Naive thymus-derived CD4-positive, alpha-beta T cell (primary cell): ENCODE measurements at regions not wholly inside any gene's neighbourhood (a gene's known extent, or its start where the extent isn't known, plus 50 kb on each side); places are given as distances from the start of the nearest gene placed in this dataset.

Experiments used
- ATAC-seq: fragments of 150-1000 bp; cut with Tn5 transposase; 2 replicates; pipeline ENCODE4 v1.10.0; 2021; ENCODE audit warnings: mild to moderate bottlenecking, moderate library complexity
- CTCF ChIA-PET: fragments of 350-600 bp; sonication (Branson Sonifier 250); formaldehyde crosslinking; loops from one replicate; lab custom pipeline; 2021; ENCODE audit warnings: antibody characterized with exemption; lab: Charles Lee
- POLR2A ChIA-PET: fragments of 350-600 bp; sonication (Branson Sonifier 250); formaldehyde crosslinking; loops from one replicate; lab custom pipeline; 2021; ENCODE audit warnings: antibody characterized with exemption, inconsistent platforms; lab: Charles Lee
- DNase-seq, 9 donors: peaks; one replicate each; pipeline versions ENCODE4 v3.0.0 to v3.0.0-alpha.2; 2020 to 2022; ENCODE audit warnings: mixed read lengths in 1 of 9
- H3K27ac ChIP-seq: one replicate; pipeline ENCODE4 v1.7.0; 2013; ENCODE audit warnings: mild to moderate bottlenecking, low read depth, low read length, moderate library complexity
- H3K27me3 ChIP-seq, 2 donors: one replicate each; pipeline ENCODE4 v1.7.0; 2013; ENCODE audit warnings: low read length in 2 of 2, mild to moderate bottlenecking in 2 of 2, moderate library complexity in 2 of 2; ENCODE audit not compliant: control insufficient read depth in 2 of 2, insufficient read depth in 2 of 2
- H3K36me3 ChIP-seq, 3 experiments: 1 replicate in 2 of 3; 2 replicates in 1 of 3; pipeline ENCODE4 v1.7.0; 2013; ENCODE audit warnings: low read length in 3 of 3, mild to moderate bottlenecking in 3 of 3, moderate library complexity in 1 of 3; ENCODE audit not compliant: insufficient read depth in 3 of 3, control insufficient read depth in 2 of 3
- H3K4me1 ChIP-seq, 2 donors: one replicate each; pipeline ENCODE4 v1.7.0; 2013; ENCODE audit warnings: low read length in 2 of 2, mild to moderate bottlenecking in 2 of 2, moderate library complexity in 1 of 2; ENCODE audit not compliant: control insufficient read depth in 2 of 2, insufficient read depth in 2 of 2
- H3K4me3 ChIP-seq: 2 replicates; pipeline ENCODE4 v1.7.0; 2013; ENCODE audit warnings: mild to moderate bottlenecking, low read length
- H3K9me3 ChIP-seq, 3 experiments: 1 replicate in 2 of 3; 2 replicates in 1 of 3; pipeline ENCODE4 v1.7.0; 2013; ENCODE audit warnings: low read length in 3 of 3; ENCODE audit not compliant: control insufficient read depth in 2 of 3
- H3K27ac Mint-ChIP-seq, 9 donors: one replicate each; pipeline ENCODE4 v1.8.0; 2020 to 2022; ENCODE audit warnings: mixed read lengths in 9 of 9, mild to moderate bottlenecking in 8 of 9, moderate library complexity in 5 of 9, inconsistent platforms in 2 of 9
- H3K27me3 Mint-ChIP-seq, 5 donors: one replicate each; pipeline ENCODE4 v1.8.0; 2021 to 2022; ENCODE audit warnings: mixed read lengths in 5 of 5, mild to moderate bottlenecking in 1 of 5
- H3K36me3 Mint-ChIP-seq, 5 donors: one replicate each; pipeline ENCODE4 v1.8.0; 2020 to 2022; ENCODE audit warnings: mixed read lengths in 5 of 5, mild to moderate bottlenecking in 3 of 5, inconsistent platforms in 1 of 5
- H3K4me1 Mint-ChIP-seq, 7 donors: one replicate each; pipeline ENCODE4 v1.8.0; 2020 to 2022; ENCODE audit warnings: mixed read lengths in 7 of 7, mild to moderate bottlenecking in 3 of 7, inconsistent platforms in 1 of 7
- H3K4me3 Mint-ChIP-seq, 10 donors: one replicate each; pipeline ENCODE4 v1.8.0; 2020 to 2022; ENCODE audit warnings: mild to moderate bottlenecking in 10 of 10, mixed read lengths in 10 of 10, moderate library complexity in 6 of 10, inconsistent platforms in 2 of 10
- H3K9me3 Mint-ChIP-seq, 11 donors: one replicate each; pipeline ENCODE4 v1.8.0; 2020 to 2022; ENCODE audit warnings: mixed read lengths in 11 of 11, mild to moderate bottlenecking in 4 of 11, inconsistent platforms in 1 of 11, moderate library complexity in 1 of 11
- intact Hi-C, 2 donors: fragments of 100-400 bp; cut with micrococcal nuclease; formaldehyde crosslinking; loops; one replicate each; pipeline ENCODE4 v1.15.1; 2023

DNA sequence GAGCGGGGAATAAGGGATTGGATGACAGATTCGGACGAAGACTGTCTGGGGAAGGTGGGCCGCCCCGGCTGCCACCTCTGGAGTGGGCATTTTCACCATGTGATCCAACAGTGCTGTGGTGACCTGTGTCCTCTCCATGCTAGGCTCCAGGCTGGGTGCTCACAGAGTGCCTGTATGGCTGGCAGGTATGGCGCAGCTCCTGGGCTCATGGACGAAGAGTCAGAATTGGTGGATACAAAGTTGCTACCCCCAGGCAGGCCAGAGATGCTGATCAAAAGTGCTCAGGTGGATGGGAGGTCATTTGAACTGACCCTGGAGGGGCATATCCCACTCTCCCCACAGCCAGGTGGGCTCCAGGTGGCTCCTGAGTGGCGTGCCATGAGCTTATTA, 111.3 kb upstream of the UQCRFS1 start:
- Histone ChIP-seq H3K36me3 (no peaks in the 10 kb centered on the region), H3K4me3 (no peak overlapping the region), H3K9me3 (peaks cover 0 to 2% (median 0%) of the 10 kb centered on the region in 3 experiments), H3K27me3 (no peaks in the 10 kb centered on the region), H3K4me1 (no peaks in the 10 kb centered on the region), H3K27ac (no peak overlapping the region)
- ChIA-PET POLR2A (no interaction called here), CTCF (no interaction called here)
- ATAC-seq = no peak
- Mint-ChIP-seq H3K27ac (no peak overlapping the region), H3K4me3 (no peak overlapping the region), H3K9me3 (peaks cover 0 to 19% (median 7%) of the 10 kb centered on the region in 11 donors), H3K27me3 (peaks cover 0 to 25% (median 16%) of the 10 kb centered on the region in 5 donors), H3K36me3 (peaks cover 0 to 12% (median 0%) of the 10 kb centered on the region in 5 donors), H3K4me1 (peaks cover 0 to 2% (median 0%) of the 10 kb centered on the region in 7 donors)
- intact Hi-C loops = no loop called here
- no peak for DNase-seq

DNA sequence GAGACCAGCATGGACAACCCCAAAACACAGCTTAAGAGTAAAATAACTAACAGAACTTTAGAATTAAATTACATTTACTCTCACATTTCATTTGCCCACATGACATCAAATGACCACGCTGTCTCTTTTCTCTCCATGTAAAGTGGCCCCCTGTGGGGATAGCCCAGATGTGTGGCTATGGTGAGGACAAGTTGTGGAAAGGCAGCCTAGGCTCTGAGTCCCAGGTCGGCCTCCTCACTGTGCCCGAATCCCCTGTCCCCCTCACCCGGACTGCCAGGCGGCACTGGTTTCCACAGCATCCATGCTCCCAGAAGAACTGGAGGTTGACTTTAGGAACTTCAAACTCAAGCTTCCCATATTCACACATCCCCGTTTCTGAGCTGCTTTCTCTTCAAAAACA, 111.8 kb upstream of the UQCRFS1 start:
- Histone ChIP-seq H3K36me3 (no peaks in the 10 kb centered on the region), H3K4me3 (no peak overlapping the region), H3K4me1 (no peaks in the 10 kb centered on the region), H3K27me3 (no peaks in the 10 kb centered on the region), H3K9me3 (peaks cover 0 to 6% (median 0%) of the 10 kb centered on the region in 3 experiments), H3K27ac (no peak overlapping the region)
- ATAC-seq (no peak), DNase-seq (no peak)
- ChIA-PET POLR2A (no interaction called here), CTCF (no interaction called here)
- peaks cover 0 to 25% (median 12%) of the 10 kb centered on the region in 5 donors for H3K27me3 Mint-ChIP-seq
- H3K9me3 Mint-ChIP-seq = peaks cover 0 to 19% (median 7%) of the 10 kb centered on the region in 11 donors
- H3K4me1 Mint-ChIP-seq = peaks cover 0 to 2% (median 0%) of the 10 kb centered on the region in 7 donors
- H3K4me3 Mint-ChIP-seq = no peak overlapping the region
- intact Hi-C loops = no loop called here
- peaks cover 0 to 12% (median 0%) of the 10 kb centered on the region in 5 donors for H3K36me3 Mint-ChIP-seq
- no peak overlapping the region for H3K27ac Mint-ChIP-seq

- ATAC-seq (no peak), DNase-seq (no peak)
- intact Hi-C loops = no loop called here
- Histone ChIP-seq H3K27me3 (no peaks in the 10 kb centered on the region), H3K9me3 (peaks cover 0 to 8% (median 0%) of the 10 kb centered on the region in 3 experiments), H3K4me1 (no peaks in the 10 kb centered on the region), H3K36me3 (no peaks in the 10 kb centered on the region), H3K4me3 (no peak overlapping the region), H3K27ac (no peak overlapping the region)
- H3K36me3 Mint-ChIP-seq = peaks cover 0 to 12% (median 0%) of the 10 kb centered on the region in 5 donors
- peak overlapping the region in 1 of 10 donors; percentile 34 for H3K4me3 Mint-ChIP-seq
- no peak overlapping the region for H3K27ac Mint-ChIP-seq
- H3K27me3 Mint-ChIP-seq = peaks cover 0 to 25% (median 7%) of the 10 kb centered on the region in 5 donors
- peaks cover 0 to 19% (median 7%) of the 10 kb centered on the region in 11 donors for H3K9me3 Mint-ChIP-seq
- CTCF ChIA-PET = no interaction called here
- POLR2A ChIA-PET = no interaction called here
- peaks cover 0 to 2% (median 0%) of the 10 kb centered on the region in 7 donors for H3K4me1 Mint-ChIP-seq
Measured at GRCh38 chr19:29325241-29325975, 112.5 kb upstream of the UQCRFS1 start.

GRCh38 chr19:29326351-29326750, 113.4 kb upstream of the UQCRFS1 start:
- H3K9me3 ChIP-seq = peaks cover 0 to 8% (median 0%) of the 10 kb centered on the region in 3 experiments
- H3K4me1 ChIP-seq = no peaks in the 10 kb centered on the region
- Mint-ChIP-seq H3K27me3 (peaks cover 0 to 32% (median 10%) of the 10 kb centered on the region in 5 donors), H3K27ac (no peak overlapping the region), H3K36me3 (peaks cover 0 to 17% (median 0%) of the 10 kb centered on the region in 5 donors), H3K9me3 (peaks cover 0 to 26% (median 10%) of the 10 kb centered on the region in 11 donors), H3K4me1 (peaks cover 0 to 2% (median 0%) of the 10 kb centered on the region in 7 donors), H3K4me3 (no peak overlapping the region)
- H3K27ac ChIP-seq = no peak overlapping the region
- intact Hi-C loops = no loop called here
- ChIA-PET CTCF (no interaction called here), POLR2A (no interaction called here)
- ATAC-seq = no peak
- H3K27me3 ChIP-seq = no peaks in the 10 kb centered on the region
- no peaks in the 10 kb centered on the region for H3K36me3 ChIP-seq
- no peak for DNase-seq
- no peak overlapping the region for H3K4me3 ChIP-seq

DNA sequence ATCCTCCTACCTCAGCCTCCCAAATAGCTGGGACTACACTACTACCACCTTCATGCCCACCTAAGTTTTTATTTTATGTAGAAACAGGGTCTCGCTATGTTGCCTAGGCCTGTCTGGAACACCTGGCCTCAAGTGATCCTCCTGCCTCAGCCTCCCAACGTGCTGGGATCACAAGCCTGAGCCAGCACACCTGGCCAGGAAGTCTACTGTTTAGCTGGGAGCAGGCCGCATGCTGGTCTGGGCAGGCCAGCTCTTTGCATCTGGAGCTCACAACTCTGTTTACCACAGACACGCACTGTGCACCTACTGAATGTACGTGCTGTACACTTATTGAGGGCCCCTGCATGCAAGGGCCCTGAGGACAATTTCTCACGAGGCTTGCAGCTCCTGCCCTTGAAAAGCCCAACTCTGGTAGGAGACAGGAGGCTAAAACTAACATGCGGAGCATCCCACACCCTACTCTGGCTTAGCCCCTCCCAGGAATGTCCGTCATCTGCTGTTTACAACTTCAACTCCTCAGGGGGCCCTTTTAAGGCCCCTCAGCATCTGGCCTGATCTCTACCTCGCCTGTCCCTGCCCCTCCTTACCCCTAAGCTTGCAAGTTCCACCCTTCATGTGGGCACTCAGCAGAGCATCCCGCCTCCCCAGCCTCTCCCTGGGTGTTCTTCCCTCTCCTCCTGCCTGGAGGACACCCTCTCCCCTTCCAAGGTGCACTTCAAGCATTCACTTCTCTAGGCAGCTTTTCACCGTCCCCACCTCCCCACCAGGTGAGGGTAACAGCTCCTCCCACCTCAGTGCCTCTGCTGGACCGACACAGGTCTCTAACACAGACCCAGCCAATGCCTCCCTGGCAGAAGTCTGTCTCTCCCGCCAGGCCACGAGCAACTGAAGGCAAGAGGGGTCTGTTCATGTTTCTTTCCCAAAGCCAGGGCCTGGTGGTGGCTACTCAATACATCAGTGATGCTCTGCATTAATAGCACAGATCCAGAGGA, 114.2 kb upstream of the UQCRFS1 start:
- H3K4me3 ChIP-seq = no peak overlapping the region
- intact Hi-C loops = no loop called here
- CTCF ChIA-PET = no interaction called here
- Mint-ChIP-seq H3K9me3 (peaks cover 0 to 26% (median 10%) of the 10 kb centered on the region in 11 donors), H3K4me1 (peaks cover 0 to 2% (median 0%) of the 10 kb centered on the region in 7 donors), H3K27me3 (peaks cover 0 to 30% (median 10%) of the 10 kb centered on the region in 5 donors), H3K36me3 (peaks cover 0 to 17% (median 0%) of the 10 kb centered on the region in 5 donors), H3K4me3 (no peak overlapping the region), H3K27ac (no peak overlapping the region)
- peaks cover 0 to 8% (median 0%) of the 10 kb centered on the region in 3 experiments for H3K9me3 ChIP-seq
- no peaks in the 10 kb centered on the region for H3K36me3 ChIP-seq
- DNase-seq (no peak), ATAC-seq (no peak)
- H3K27me3 ChIP-seq = no peaks in the 10 kb centered on the region
- H3K4me1 ChIP-seq = no peaks in the 10 kb centered on the region
- POLR2A ChIA-PET = no interaction called here
- no peak overlapping the region for H3K27ac ChIP-seq

DNA sequence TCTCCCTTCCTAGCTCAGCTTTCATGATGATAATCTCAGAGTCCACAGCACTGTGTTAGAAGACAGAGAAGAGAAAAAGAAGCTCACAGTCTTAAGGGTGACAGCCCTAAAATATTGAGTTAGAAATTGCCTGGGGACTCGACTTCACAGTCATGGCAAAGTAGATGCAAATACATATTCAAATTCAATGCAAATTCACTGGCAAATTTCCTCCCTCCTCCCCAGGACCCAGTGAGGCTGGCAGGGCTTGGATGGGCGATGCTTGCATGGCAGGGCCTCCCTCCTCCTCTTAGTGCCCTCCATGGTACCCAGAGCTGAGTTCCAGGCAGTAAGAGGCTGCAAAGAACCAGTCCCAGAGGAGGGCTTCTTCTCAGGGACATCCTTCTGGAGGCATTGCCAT, 115.6 kb upstream of the UQCRFS1 start:
- no peak overlapping the region for H3K27ac Mint-ChIP-seq
- intact Hi-C loops = no loop called here
- Histone ChIP-seq H3K36me3 (no peaks in the 10 kb centered on the region), H3K27me3 (no peaks in the 10 kb centered on the region), H3K4me1 (no peaks in the 10 kb centered on the region), H3K4me3 (no peak overlapping the region), H3K27ac (no peak overlapping the region), H3K9me3 (peaks cover 0 to 8% (median 0%) of the 10 kb centered on the region in 3 experiments)
- no peak overlapping the region for H3K4me3 Mint-ChIP-seq
- H3K27me3 Mint-ChIP-seq = peaks cover 0 to 35% (median 12%) of the 10 kb centered on the region in 5 donors
- POLR2A ChIA-PET = no interaction called here
- CTCF ChIA-PET = no interaction called here
- no peak for DNase-seq
- no peak for ATAC-seq
- H3K4me1 Mint-ChIP-seq = peaks cover 0 to 2% (median 0%) of the 10 kb centered on the region in 7 donors
- peaks cover 0 to 17% (median 0%) of the 10 kb centered on the region in 5 donors for H3K36me3 Mint-ChIP-seq
- H3K9me3 Mint-ChIP-seq = peaks cover 0 to 26% (median 10%) of the 10 kb centered on the region in 11 donors
